DND-41 (cell line): ENCODE measurements at regions not wholly inside any gene's neighbourhood (a gene's known extent, or its start where the extent isn't known, plus 50 kb on each side); places are given as distances from the start of the nearest gene placed in this dataset.

Source experiments
- ATAC-seq: fragments of 200-7000 bp; cut with Tn5 transposase; 3 replicates; pipeline ENCODE4 v1.9.1; 2021; ENCODE audit warnings: low read depth; ENCODE audit not compliant: insufficient read depth
- DNase-seq: peaks from one replicate; pipeline ENCODE4 v3.0.0-alpha.2; 2020
- H2AFZ ChIP-seq: 2 replicates; pipeline ENCODE4 v1.6.0; 2012; ENCODE audit warnings: low read depth, low read length
- H3K27ac ChIP-seq: 2 replicates; pipeline ENCODE4 v1.5.1; 2012; ENCODE audit warnings: low read length, inconsistent platforms
- H3K27me3 ChIP-seq: fragments of 200-600 bp; sonication (generic); 2 replicates; pipeline ENCODE4 v1.6.0; 2012; ENCODE audit warnings: low read length, mild to moderate bottlenecking, inconsistent platforms; ENCODE audit not compliant: insufficient read depth, poor library complexity
- H3K36me3 ChIP-seq: 2 replicates; pipeline ENCODE4 v1.5.1; 2012; ENCODE audit warnings: low read length, inconsistent platforms; ENCODE audit not compliant: insufficient read depth
- H3K4me1 ChIP-seq: 2 replicates; pipeline ENCODE4 v1.5.1; 2012; ENCODE audit warnings: mild to moderate bottlenecking, low read length; ENCODE audit not compliant: insufficient read depth
- H3K4me2 ChIP-seq: 2 replicates; pipeline ENCODE4 v1.6.0; 2012; ENCODE audit warnings: mild to moderate bottlenecking, moderate library complexity, low read length, inconsistent platforms; ENCODE audit not compliant: insufficient read depth
- H3K4me3 ChIP-seq, 2 experiments: fragments of 200-600 bp in 1 of 2; shearing (Covaris generic) in 1 of 2; 2 replicates each; pipeline ENCODE4 v1.5.1; 2012 to 2016; ENCODE audit warnings: inconsistent platforms in 2 of 2, low read length in 2 of 2, mild to moderate bottlenecking in 2 of 2, low read depth in 1 of 2, moderate library complexity in 1 of 2
- H3K79me2 ChIP-seq: 2 replicates; pipeline ENCODE4 v1.6.0; 2012; ENCODE audit warnings: low read length, inconsistent platforms; ENCODE audit not compliant: insufficient read depth
- H3K9ac ChIP-seq: 2 replicates; pipeline ENCODE4 v1.6.0; 2012; ENCODE audit warnings: low read depth, mild to moderate bottlenecking, inconsistent platforms, low read length, moderate library complexity
- H3K9me3 ChIP-seq: 2 replicates; pipeline ENCODE4 v1.5.1; 2012; ENCODE audit warnings: low read length, moderate library complexity, mild to moderate bottlenecking, inconsistent platforms; ENCODE audit not compliant: insufficient read depth, severe bottlenecking
- H4K20me1 ChIP-seq: 2 replicates; pipeline ENCODE4 v1.6.0; 2012; ENCODE audit warnings: low read length; ENCODE audit not compliant: insufficient read depth
- CTCF ChIP-seq: IDR thresholded peaks from 2 replicates; pipeline ENCODE4 v1.5.1; 2012; ENCODE audit warnings: borderline replicate concordance, low read length, moderate library complexity, mild to moderate bottlenecking; ENCODE audit not compliant: poor library complexity, severe bottlenecking; ENCODE audit errors: extremely low read depth
- EZH2 ChIP-seq: IDR thresholded peaks from 3 replicates; pipeline ENCODE4 v1.6.1; 2012; ENCODE audit warnings: borderline replicate concordance, low read depth, mild to moderate bottlenecking, moderate library complexity, low read length, inconsistent platforms; ENCODE audit not compliant: severe bottlenecking

- DNase-seq = no peak
- H2AFZ ChIP-seq = no peak overlapping the region
- no peak overlapping the region for H3K9ac ChIP-seq
- no peaks in the 10 kb centered on the region for H3K9me3 ChIP-seq
- TF ChIP-seq EZH2 (no peak), CTCF (no peak)
- H3K4me3 ChIP-seq = no peak overlapping the region
- ATAC-seq = no peak
- H3K4me2 ChIP-seq = no peak overlapping the region
- no peak overlapping the region for H3K27ac ChIP-seq
- H3K27me3 ChIP-seq = no peaks in the 10 kb centered on the region
- H3K79me2 ChIP-seq = no peaks in the 10 kb centered on the region
- H4K20me1 ChIP-seq = no peaks in the 10 kb centered on the region
- H3K4me1 ChIP-seq = no peaks in the 10 kb centered on the region
- no peaks in the 10 kb centered on the region for H3K36me3 ChIP-seq
Observed at GRCh38 chr7:41298409-41298808, 404.5 kb downstream of the INHBA start.

- Histone ChIP-seq H3K36me3 (no peaks in the 10 kb centered on the region), H4K20me1 (no peaks in the 10 kb centered on the region), H3K27ac (no peak overlapping the region), H3K79me2 (no peaks in the 10 kb centered on the region), H3K9me3 (no peaks in the 10 kb centered on the region), H3K4me2 (no peak overlapping the region), H3K9ac (no peak overlapping the region), H3K27me3 (no peaks in the 10 kb centered on the region), H3K4me3 (no peak overlapping the region), H2AFZ (no peak overlapping the region), H3K4me1 (no peaks in the 10 kb centered on the region)
- no peak for DNase-seq
- no peak for ATAC-seq
- no peak for TF ChIP-seq CTCF
- no peak for TF ChIP-seq EZH2
Observed at GRCh38 chr7:41297166-41297565, 405.7 kb downstream of the INHBA start.

DNA sequence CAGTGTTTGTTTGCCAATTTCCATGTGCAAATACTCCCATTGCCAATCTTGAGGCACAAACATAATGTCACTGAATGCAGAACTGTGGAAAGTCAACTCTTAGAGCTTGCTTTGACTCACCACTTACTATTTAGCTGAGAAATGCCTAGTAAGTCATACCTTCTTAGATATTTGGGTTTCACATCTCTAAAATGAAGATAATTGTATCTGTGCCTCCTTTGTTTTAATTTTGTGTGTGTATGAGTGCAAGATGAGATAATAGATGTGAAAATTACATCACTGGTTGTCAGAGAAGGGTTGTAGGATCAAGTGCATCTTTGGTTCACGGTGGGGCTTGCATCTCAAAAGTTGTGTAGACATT, 407.5 kb downstream of the INHBA start:
- DNase-seq = no peak
- H3K9ac ChIP-seq = no peak overlapping the region
- H4K20me1 ChIP-seq = no peaks in the 10 kb centered on the region
- H3K4me1 ChIP-seq = no peaks in the 10 kb centered on the region
- no peak overlapping the region for H2AFZ ChIP-seq
- TF ChIP-seq EZH2 = no peak
- no peak for TF ChIP-seq CTCF
- H3K79me2 ChIP-seq = no peaks in the 10 kb centered on the region
- no peaks in the 10 kb centered on the region for H3K9me3 ChIP-seq
- no peak overlapping the region for H3K27ac ChIP-seq
- no peak overlapping the region for H3K4me2 ChIP-seq
- H3K27me3 ChIP-seq = no peaks in the 10 kb centered on the region
- H3K4me3 ChIP-seq = no peak overlapping the region
- no peak for ATAC-seq
- H3K36me3 ChIP-seq = no peaks in the 10 kb centered on the region
